HG02571 (cell line): ENCODE measurements at regions not wholly inside any gene's neighbourhood (a gene's known extent, or its start where the extent isn't known, plus 50 kb on each side); places are given as distances from the start of the nearest gene placed in this dataset.

Experiments used
- ATAC-seq: cut with Tn5 transposase; IDR thresholded peaks from one replicate; pipeline ENCODE4 v1.9.1; 2021; ENCODE audit warnings: mild to moderate bottlenecking, moderate library complexity; ENCODE audit not compliant: unreplicated experiment

- no peak for ATAC-seq
These were observed 225.1 kb downstream of the CMPK2 start for GRCh38 chr2:6640621-6641015.

- no peak for ATAC-seq
These were observed 223.8 kb downstream of the CMPK2 start for GRCh38 chr2:6641956-6642355.

GRCh38 chr2:6644261-6644660 is 221.4 kb downstream of the CMPK2 start:
- no peak for ATAC-seq

- ATAC-seq, result no peak
These were observed 220.7 kb downstream of the CMPK2 start for GRCh38 chr2:6645004-6645403.

- no peak for ATAC-seq
These were observed 220.0 kb downstream of the CMPK2 start for GRCh38 chr2:6645672-6646071.

GRCh38 chr2:6647046-6647445 is 218.7 kb downstream of the CMPK2 start:
- no peak for ATAC-seq

GRCh38 chr2:6648596-6649247 is 217.0 kb downstream of the CMPK2 start:
- ATAC-seq, result no peak

- no peak for ATAC-seq
These were observed 215.4 kb downstream of the CMPK2 start for GRCh38 chr2:6650311-6650710.

GRCh38 chr2:6652251-6652650 is 213.5 kb downstream of the CMPK2 start:
- no peak for ATAC-seq

GRCh38 chr2:6653281-6653750 is 212.4 kb downstream of the CMPK2 start:
- ATAC-seq, result no peak

GRCh38 chr2:6654279-6654678 is 211.4 kb downstream of the CMPK2 start:
- no peak for ATAC-seq

- ATAC-seq, result no peak
These were observed 209.1 kb downstream of the CMPK2 start for GRCh38 chr2:6656633-6657032.

GRCh38 chr2:6657136-6657535 is 208.6 kb downstream of the CMPK2 start:
- ATAC-seq, result no peak

- ATAC-seq, result no peak
These were observed 207.9 kb downstream of the CMPK2 start for GRCh38 chr2:6657855-6658254.

- no peak for ATAC-seq
These were observed 201.2 kb downstream of the CMPK2 start for GRCh38 chr2:6664332-6665061.

- ATAC-seq, result no peak
These were observed 200.3 kb downstream of the CMPK2 start for GRCh38 chr2:6665093-6666045.

- ATAC-seq, result no peak
These were observed 198.4 kb downstream of the CMPK2 start for GRCh38 chr2:6667326-6667725.

GRCh38 chr2:6671913-6672312 is 193.8 kb downstream of the CMPK2 start:
- ATAC-seq, result no peak

GRCh38 chr2:6674381-6674780 is 191.3 kb downstream of the CMPK2 start:
- no peak for ATAC-seq

GRCh38 chr2:6675791-6676190 is 189.9 kb downstream of the CMPK2 start:
- no peak for ATAC-seq

- ATAC-seq, result no peak
These were observed 189.5 kb downstream of the CMPK2 start for GRCh38 chr2:6676241-6676640.
